Keratinocyte (primary cell): ENCODE measurements at regions not wholly inside any gene's neighbourhood (a gene's known extent, or its start where the extent isn't known, plus 50 kb on each side); places are given as distances from the start of the nearest gene placed in this dataset.

Source experiments
- CTCF ChIP-seq, 3 experiments: IDR thresholded peaks in 1 of 3; conservative IDR thresholded peaks in 1 of 3; optimal IDR thresholded peaks in 1 of 3; 2 replicates in 2 of 3; 3 replicates in 1 of 3; pipeline versions ENCODE3 to v1.5.1; 2011; ENCODE audit warnings: low read length in 3 of 3, mild to moderate bottlenecking in 3 of 3, moderate library complexity in 2 of 3, control low read depth in 1 of 3, inconsistent platforms in 1 of 3; ENCODE audit not compliant: insufficient read depth in 2 of 3; ENCODE audit errors: extremely low read depth in 1 of 3
- EZH2 ChIP-seq: IDR thresholded peaks from one replicate; pipeline ENCODE4 v1.6.1; 2012; ENCODE audit warnings: inconsistent platforms, mild to moderate bottlenecking, low read length, moderate library complexity

- TF ChIP-seq CTCF (optimal IDR thresholded peaks at IDR 0.05 in 1 of 3, IDR thresholded peaks at IDR 0.05 in 1 of 3, conservative IDR thresholded peaks at IDR 0.05 in 1 of 3; ENCODE audit: extremely low read depth in 1 of 3, insufficient read depth in 2 of 3, low read length in 3 of 3): no peak
- TF ChIP-seq EZH2: no peak
Measured at GRCh38 chr14:97592341-97592980, 795.3 kb downstream of the VRK1 start.
